ENCODE measurements at regions not wholly inside any gene's neighbourhood (a gene's known extent, or its start where the extent isn't known, plus 50 kb on each side); places are given as distances from the start of the nearest gene placed in this dataset.
"Not testable (repeated sequence)": the region's sequence is repeated elsewhere in the genome, so short reads cannot be mapped to it uniquely, and the experiment has no call there.

GRCh38 chr6:34646714-34647113, 49.9 kb downstream of the ILRUN start:
- no peak for DNase-seq (ENCODE audit: low read depth)

DNA sequence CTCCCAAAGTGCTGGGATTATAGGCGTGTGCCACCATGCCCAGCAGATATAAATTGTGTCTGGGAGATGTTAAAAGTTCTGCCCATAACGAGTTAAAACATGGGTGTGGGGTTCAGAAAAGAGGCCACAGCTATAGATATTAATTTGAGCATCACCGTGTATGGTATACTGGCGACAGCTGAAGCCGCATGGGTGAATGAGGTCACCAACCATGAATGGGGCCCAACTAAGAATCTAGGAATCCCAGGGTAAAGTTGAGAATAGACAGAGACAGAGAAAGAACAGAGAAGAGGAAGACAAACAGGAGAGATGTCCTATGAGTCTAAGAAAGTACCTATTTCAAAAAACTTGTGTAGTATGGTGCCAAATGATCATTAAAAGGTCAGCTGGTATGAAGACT, 50.9 kb downstream of the ILRUN start:
- DNase-seq (ENCODE audit: low read depth) = no peak

DNA sequence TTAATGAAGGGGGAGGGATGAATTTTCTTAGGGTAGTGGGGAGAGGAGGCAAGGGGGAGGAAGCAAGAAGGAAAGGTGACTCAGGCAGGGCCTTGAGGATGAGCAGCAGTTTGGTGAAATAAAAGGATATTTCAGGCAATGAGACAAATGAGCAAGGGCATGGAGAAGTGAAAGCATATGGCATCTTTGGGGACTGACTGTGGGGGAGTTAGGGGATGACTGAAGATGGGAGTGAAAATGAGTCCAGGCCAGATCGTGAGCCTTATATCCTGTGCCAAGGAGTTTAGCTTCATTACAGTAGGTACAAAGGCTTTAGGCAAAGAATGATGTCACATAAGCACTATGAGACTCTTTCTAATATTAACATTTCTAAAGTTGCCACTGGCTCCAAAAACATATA, 51.9 kb downstream of the ILRUN start:
- DNase-seq (ENCODE audit: low read depth) = peak; percentile 68

DNA sequence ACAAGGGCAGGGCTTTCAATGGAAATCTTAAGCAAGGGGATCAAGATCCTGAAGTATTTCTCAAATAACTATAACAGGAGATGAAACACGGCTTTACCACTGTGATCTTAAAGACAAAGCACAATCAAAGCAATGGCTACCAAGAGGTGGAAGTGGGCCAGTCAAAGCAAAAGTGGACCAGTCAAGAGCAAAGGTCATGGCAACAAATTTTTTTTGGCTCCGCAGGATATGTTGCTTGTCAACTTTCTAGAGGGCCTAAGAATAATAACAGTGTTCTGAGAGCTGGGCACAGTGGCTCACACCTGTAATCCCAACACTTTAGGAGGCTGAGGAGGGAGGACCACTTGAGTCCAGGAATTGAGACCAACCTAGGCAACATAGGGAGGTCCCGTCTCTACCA, 54.1 kb downstream of the ILRUN start:
- no peak for DNase-seq (ENCODE audit: low read depth)

GRCh38 chr6:34640074-34640849, 56.3 kb downstream of the ILRUN start:
- DNase-seq (ENCODE audit: low read depth) = not testable (repeated sequence)

- no peak for DNase-seq (ENCODE audit: low read depth)
These were observed 57.5 kb downstream of the ILRUN start for GRCh38 chr6:34638834-34639736.

GRCh38 chr6:34633785-34634184, 62.8 kb downstream of the ILRUN start:
- DNase-seq (ENCODE audit: low read depth) = no peak

GRCh38 chr6:34633256-34633655, 63.3 kb downstream of the ILRUN start:
- no peak for DNase-seq (ENCODE audit: low read depth)

- DNase-seq (ENCODE audit: low read depth) = peak; percentile 92
These were observed 66.5 kb downstream of the ILRUN start for GRCh38 chr6:34630040-34630439.

DNA sequence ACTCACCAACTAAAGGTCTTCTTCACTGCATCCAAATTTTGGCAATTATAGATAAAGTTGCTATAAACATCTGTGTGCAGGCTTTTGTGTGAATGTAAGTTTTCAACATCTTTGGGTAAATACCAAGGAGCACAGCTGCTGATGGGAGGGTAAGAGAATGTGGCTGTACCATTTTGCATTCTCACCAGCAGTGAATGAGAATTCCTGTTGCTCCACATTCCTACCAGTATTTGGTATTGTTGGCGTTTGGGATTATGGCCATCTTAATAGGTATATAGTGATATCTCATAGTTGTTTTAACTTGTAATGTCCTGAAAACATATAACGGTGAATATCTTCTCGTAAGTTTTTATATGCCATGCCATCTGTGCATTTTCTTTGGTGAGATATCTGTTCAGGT, 69.3 kb downstream of the ILRUN start:
- DNase-seq (ENCODE audit: low read depth) = no peak

- DNase-seq (ENCODE audit: low read depth) = no peak
These were observed 62.5 kb upstream of the SPDEF start for GRCh38 chr6:34618430-34619182.

DNA sequence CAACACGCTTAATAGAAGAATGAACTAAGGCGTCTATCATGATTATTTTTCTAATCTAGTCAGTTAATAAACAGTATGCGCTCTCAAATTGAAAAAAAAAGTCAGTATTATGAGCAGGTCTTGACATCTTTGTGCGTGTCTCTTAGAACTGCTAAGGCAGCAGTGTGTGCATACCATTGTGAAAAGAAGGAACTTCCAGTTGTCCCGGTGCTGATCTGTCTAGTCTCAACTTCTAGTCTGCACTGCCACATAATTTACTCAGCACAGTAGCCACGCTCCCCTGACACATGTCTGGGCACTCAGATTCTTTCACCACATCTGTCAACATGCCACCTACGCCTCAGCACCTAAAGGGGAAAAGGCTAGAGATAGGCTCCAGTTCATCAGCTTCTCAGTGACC, 61.1 kb upstream of the SPDEF start:
- no peak for DNase-seq (ENCODE audit: low read depth)

GRCh38 chr6:34616227-34616585, 60.1 kb upstream of the SPDEF start:
- no peak for DNase-seq (ENCODE audit: low read depth)

- no peak for DNase-seq (ENCODE audit: low read depth)
These were observed 59.6 kb upstream of the SPDEF start for GRCh38 chr6:34615574-34616226.

GRCh38 chr6:34610819-34611477, 54.8 kb upstream of the SPDEF start:
- peak; percentile 82 for DNase-seq (ENCODE audit: low read depth)

DNA sequence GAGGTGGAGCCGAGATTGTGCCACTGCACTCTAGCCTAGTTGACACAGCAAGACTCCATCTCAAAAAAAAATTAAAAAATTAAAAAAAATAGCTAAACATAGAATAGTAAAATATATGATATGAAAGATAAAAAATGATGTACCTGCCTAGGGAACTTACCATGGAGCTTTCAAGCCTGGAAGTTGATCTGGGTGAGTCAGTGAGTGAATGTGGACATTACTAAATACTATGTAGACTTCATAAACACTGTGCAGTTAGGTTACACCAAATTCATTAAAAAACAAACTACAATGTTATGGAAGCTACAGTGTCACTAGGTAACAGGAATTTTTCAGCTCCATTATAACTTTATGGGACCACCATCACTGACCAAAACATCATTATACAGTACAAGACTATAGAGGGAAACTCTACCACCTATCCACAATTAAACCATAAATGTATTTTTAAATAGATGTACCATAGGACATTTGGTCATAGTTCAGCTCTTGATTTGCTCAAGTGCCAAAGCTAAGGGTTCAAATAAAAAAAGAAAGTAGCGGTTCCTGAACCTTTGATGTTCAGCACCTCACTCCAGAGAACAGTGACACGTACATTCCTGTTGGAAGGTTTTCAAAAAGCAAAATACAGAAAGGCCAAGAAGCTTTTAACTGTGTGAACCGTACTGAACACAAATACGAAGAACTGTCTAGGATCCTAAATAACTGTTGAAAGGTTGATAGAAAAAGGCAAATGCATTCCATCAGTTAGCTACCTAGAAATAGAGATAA, 52.4 kb upstream of the SPDEF start:
- DNase-seq (ENCODE audit: low read depth) = no peak

- DNase-seq (ENCODE audit: low read depth) = no peak
These were observed 50.5 kb upstream of the SPDEF start for GRCh38 chr6:34606477-34607265.
